PFSK-1 (cell line): ENCODE measurements at regions not wholly inside any gene's neighbourhood (a gene's known extent, or its start where the extent isn't known, plus 50 kb on each side); places are given as distances from the start of the nearest gene placed in this dataset.

Experiments
- POLR2AphosphoS5 ChIP-seq: IDR thresholded peaks from 2 replicates; pipeline ENCODE4 v1.6.1; 2012; ENCODE audit warnings: low read depth, mild to moderate bottlenecking, control low read depth, low read length, moderate library complexity
- SIN3A ChIP-seq: IDR thresholded peaks from 2 replicates; pipeline ENCODE4 v1.6.1; 2012; ENCODE audit warnings: mild to moderate bottlenecking, low read length, moderate library complexity, borderline replicate concordance; ENCODE audit not compliant: insufficient read depth
- TAF1 ChIP-seq: IDR thresholded peaks from 2 replicates; pipeline ENCODE4 v1.6.1; 2012; ENCODE audit warnings: low read length, control low read depth, borderline replicate concordance; ENCODE audit not compliant: insufficient read depth

- TF ChIP-seq POLR2AphosphoS5, result no peak
- no peak for TF ChIP-seq TAF1
- TF ChIP-seq SIN3A, result no peak
These were observed 283.1 kb downstream of the SP3 start for GRCh38 chr2:173681881-173682650.
